SW 1271 (cell line): ENCODE measurements at regions not wholly inside any gene's neighbourhood (a gene's known extent, or its start where the extent isn't known, plus 50 kb on each side); places are given as distances from the start of the nearest gene placed in this dataset.
"Not testable (repeated sequence)": the region's sequence is repeated elsewhere in the genome, so short reads cannot be mapped to it uniquely, and the experiment has no call there.

Experiments
- DNase-seq, 2 experiments: peaks; one replicate each; lab custom pipeline; 2025; lab: John Stamatoyannopoulos, UW

GRCh38 chr2:175872721-175873120 lies 129.3 kb downstream of the LNPK start:
- no peak for DNase-seq

GRCh38 chr2:175872005-175872348 lies 130.1 kb downstream of the LNPK start:
- no peak for DNase-seq

- no peak for DNase-seq
Measured at GRCh38 chr2:175871331-175872004, 130.6 kb downstream of the LNPK start.

GRCh38 chr2:175865716-175866115 lies 136.4 kb downstream of the LNPK start:
- DNase-seq, result no peak

GRCh38 chr2:175864137-175864850 lies 137.8 kb downstream of the LNPK start:
- DNase-seq, result no peak

GRCh38 chr2:175861958-175862357 lies 140.1 kb downstream of the LNPK start:
- DNase-seq, result no peak

GRCh38 chr2:175855794-175856453 lies 146.1 kb downstream of the LNPK start:
- peak in 1 of 2 experiments; percentile 41 for DNase-seq

- no peak for DNase-seq
Measured at GRCh38 chr2:175855236-175855635, 146.8 kb downstream of the LNPK start.

- no peak for DNase-seq
Measured at GRCh38 chr2:175854665-175855064, 147.4 kb downstream of the LNPK start.

GRCh38 chr2:175854129-175854528 lies 147.9 kb downstream of the LNPK start:
- DNase-seq, result no peak

- no peak for DNase-seq
Measured at GRCh38 chr2:175853616-175853890, 148.5 kb downstream of the LNPK start.

GRCh38 chr2:175852879-175853615 lies 149.0 kb downstream of the LNPK start:
- DNase-seq, result no peak

GRCh38 chr2:175847128-175847527 lies 154.9 kb downstream of the LNPK start:
- DNase-seq, result no peak

- DNase-seq, result peak; percentile 44 to 75
Measured at GRCh38 chr2:175844169-175844568, 157.9 kb downstream of the LNPK start.

GRCh38 chr2:175843625-175844024 lies 158.4 kb downstream of the LNPK start:
- no peak for DNase-seq

- no peak for DNase-seq
Measured at GRCh38 chr2:175842996-175843395, 159.1 kb downstream of the LNPK start.

- not testable (repeated sequence) for DNase-seq
Measured at GRCh38 chr2:175840765-175841164, 161.3 kb downstream of the LNPK start.

GRCh38 chr2:175840256-175840655 lies 161.8 kb downstream of the LNPK start:
- no peak for DNase-seq

GRCh38 chr2:175838979-175839378 lies 163.1 kb downstream of the LNPK start:
- no peak for DNase-seq

GRCh38 chr2:175837046-175837445 lies 165.0 kb downstream of the LNPK start:
- peak in 1 of 2 experiments; percentile 15 for DNase-seq

GRCh38 chr2:175836361-175836760 lies 165.7 kb downstream of the LNPK start:
- no peak for DNase-seq

- no peak for DNase-seq
Measured at GRCh38 chr2:175834477-175834876, 167.6 kb downstream of the LNPK start.

GRCh38 chr2:175832866-175833265 lies 169.2 kb downstream of the LNPK start:
- no peak for DNase-seq
